Lower leg skin (tissue), 3 donors: ENCODE measurements at regions not wholly inside any gene's neighbourhood (a gene's known extent, or its start where the extent isn't known, plus 50 kb on each side); places are given as distances from the start of the nearest gene placed in this dataset.

Experiments used
- POLR2A ChIP-seq, 2 donors: fragments of 450-650 bp; IDR thresholded peaks; one replicate each; pipeline ENCODE4 v1.6.1; 2016 to 2017; ENCODE audit warnings: antibody characterized with exemption in 2 of 2, mild to moderate bottlenecking in 1 of 2, moderate library complexity in 1 of 2
- TF ChIP-seq, protein P1 (sequence below), 3 donors: fragments of 450-650 bp; IDR thresholded peaks; one replicate each; pipeline ENCODE4 v1.5.1; 2016; ENCODE audit warnings: antibody characterized with exemption in 3 of 3, mild to moderate bottlenecking in 3 of 3, moderate library complexity in 2 of 3

DNA sequence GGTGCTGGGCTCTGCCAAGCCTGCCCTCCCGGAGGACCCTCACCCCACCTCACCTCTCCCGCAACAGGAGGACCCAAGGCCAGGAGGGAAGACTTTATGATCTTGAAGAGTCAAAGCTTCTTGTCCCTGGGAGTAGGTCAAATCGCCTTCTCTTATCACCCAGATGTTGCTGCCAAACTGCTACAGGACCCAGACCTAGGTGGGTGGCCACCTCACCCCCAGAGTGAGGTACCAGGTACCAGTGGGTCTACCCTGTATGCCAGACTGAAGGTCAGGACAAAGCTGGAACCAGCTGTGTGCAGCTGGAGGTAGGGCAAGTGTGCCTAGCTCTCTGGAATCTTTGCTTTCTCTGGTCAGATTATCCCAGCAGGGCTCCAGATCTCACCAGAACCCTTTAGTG, 197.2 kb downstream of the ZFP36L2 start:
- TF ChIP-seq, protein P1, sequence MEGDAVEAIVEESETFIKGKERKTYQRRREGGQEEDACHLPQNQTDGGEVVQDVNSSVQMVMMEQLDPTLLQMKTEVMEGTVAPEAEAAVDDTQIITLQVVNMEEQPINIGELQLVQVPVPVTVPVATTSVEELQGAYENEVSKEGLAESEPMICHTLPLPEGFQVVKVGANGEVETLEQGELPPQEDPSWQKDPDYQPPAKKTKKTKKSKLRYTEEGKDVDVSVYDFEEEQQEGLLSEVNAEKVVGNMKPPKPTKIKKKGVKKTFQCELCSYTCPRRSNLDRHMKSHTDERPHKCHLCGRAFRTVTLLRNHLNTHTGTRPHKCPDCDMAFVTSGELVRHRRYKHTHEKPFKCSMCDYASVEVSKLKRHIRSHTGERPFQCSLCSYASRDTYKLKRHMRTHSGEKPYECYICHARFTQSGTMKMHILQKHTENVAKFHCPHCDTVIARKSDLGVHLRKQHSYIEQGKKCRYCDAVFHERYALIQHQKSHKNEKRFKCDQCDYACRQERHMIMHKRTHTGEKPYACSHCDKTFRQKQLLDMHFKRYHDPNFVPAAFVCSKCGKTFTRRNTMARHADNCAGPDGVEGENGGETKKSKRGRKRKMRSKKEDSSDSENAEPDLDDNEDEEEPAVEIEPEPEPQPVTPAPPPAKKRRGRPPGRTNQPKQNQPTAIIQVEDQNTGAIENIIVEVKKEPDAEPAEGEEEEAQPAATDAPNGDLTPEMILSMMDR (IDR thresholded peaks at IDR 0.05) = no peak
- TF ChIP-seq POLR2A (IDR thresholded peaks at IDR 0.05) = no peak
